Calu3 (cell line): ENCODE measurements at regions not wholly inside any gene's neighbourhood (a gene's known extent, or its start where the extent isn't known, plus 50 kb on each side); places are given as distances from the start of the nearest gene placed in this dataset.

ENCODE experiments used
- BruUV-seq: library from RNA; stranded (reverse); fragments of 400-500 nt; replicated peaks from 2 replicates; lab custom pipeline; 2021; lab: Mats Ljungman, UMichigan
- CTCF ChIA-PET: fragments of 300-600 bp; sonication (Branson Sonifier 250); formaldehyde crosslinking; loops from one replicate; lab custom pipeline; 2022; ENCODE audit warnings: antibody characterized with exemption; lab: Charles Lee
- DNase-seq: peaks from one replicate; pipeline ENCODE4 v3.0.0; 2022
- H3K27ac Mint-ChIP-seq: one replicate; pipeline ENCODE4 v1.8.0; 2022; ENCODE audit warnings: mixed read lengths; ENCODE audit not compliant: unreplicated experiment
- H3K27me3 Mint-ChIP-seq: one replicate; pipeline ENCODE4 v1.8.0; 2022; ENCODE audit warnings: mixed read lengths; ENCODE audit not compliant: unreplicated experiment
- H3K36me3 Mint-ChIP-seq: one replicate; pipeline ENCODE4 v1.8.0; 2022; ENCODE audit warnings: mild to moderate bottlenecking, moderate library complexity, mixed read lengths; ENCODE audit not compliant: insufficient read depth, unreplicated experiment
- H3K4me1 Mint-ChIP-seq: one replicate; pipeline ENCODE4 v1.8.0; 2022; ENCODE audit warnings: mild to moderate bottlenecking, low read depth, mixed read lengths; ENCODE audit not compliant: unreplicated experiment
- H3K4me3 Mint-ChIP-seq: one replicate; pipeline ENCODE4 v1.8.0; 2022; ENCODE audit warnings: mild to moderate bottlenecking, low read depth, moderate library complexity, mixed read lengths; ENCODE audit not compliant: unreplicated experiment
- H3K9me3 Mint-ChIP-seq: one replicate; pipeline ENCODE4 v1.8.0; 2022; ENCODE audit warnings: low read depth, mixed read lengths; ENCODE audit not compliant: unreplicated experiment
- CTCF ChIP-seq: fragments of 200-600 bp; IDR thresholded peaks from one replicate; pipeline ENCODE4 v1.8.0; 2022; ENCODE audit warnings: antibody characterized with exemption; ENCODE audit not compliant: unreplicated experiment
- intact Hi-C: fragments of 100-400 bp; cut with micrococcal nuclease; formaldehyde crosslinking; loops from one replicate; pipeline ENCODE4 v1.10.0; 2022; ENCODE audit not compliant: unreplicated experiment

- no TSS peak for BruUV-seq
- no peak for DNase-seq
- Mint-ChIP-seq H3K9me3 (no peaks in the 10 kb centered on the region), H3K27ac (no peak overlapping the region), H3K4me3 (no peak overlapping the region), H3K4me1 (no peaks in the 10 kb centered on the region), H3K27me3 (peaks cover 9% of the 10 kb centered on the region), H3K36me3 (no peaks in the 10 kb centered on the region)
- intact Hi-C loops = no loop called here
- CTCF ChIA-PET = no interaction called here
- no peak for TF ChIP-seq CTCF
Measured at GRCh38 chr3:181056136-181056732, 66.7 kb upstream of the DNAJC19 start.

GRCh38 chr3:181054538-181054937, 65.0 kb upstream of the DNAJC19 start:
- CTCF ChIA-PET = no interaction called here
- DNase-seq = no peak
- H3K27ac Mint-ChIP-seq = no peak overlapping the region

GRCh38 chr3:181052256-181052655, 62.7 kb upstream of the DNAJC19 start:
- intact Hi-C loops = no loop called here
- no TSS peak for BruUV-seq
- Mint-ChIP-seq H3K9me3 (no peaks in the 10 kb centered on the region), H3K27me3 (peaks cover 15% of the 10 kb centered on the region), H3K27ac (no peak overlapping the region), H3K4me1 (no peaks in the 10 kb centered on the region), H3K36me3 (no peaks in the 10 kb centered on the region), H3K4me3 (no peak overlapping the region)
- DNase-seq = no peak
- no peak for TF ChIP-seq CTCF
- CTCF ChIA-PET = no interaction called here

More at GRCh38 chr3:181054538-181054937, 65.0 kb upstream of the DNAJC19 start:
- H3K4me3 Mint-ChIP-seq = no peak overlapping the region
- no peaks in the 10 kb centered on the region for H3K9me3 Mint-ChIP-seq
- no TSS peak for BruUV-seq
- TF ChIP-seq CTCF = no peak
- intact Hi-C loops = no loop called here
- H3K27me3 Mint-ChIP-seq = peaks cover 15% of the 10 kb centered on the region
- no peaks in the 10 kb centered on the region for H3K36me3 Mint-ChIP-seq
- H3K4me1 Mint-ChIP-seq = no peaks in the 10 kb centered on the region

- Mint-ChIP-seq H3K36me3 (no peaks in the 10 kb centered on the region), H3K4me1 (no peaks in the 10 kb centered on the region), H3K27ac (no peak overlapping the region), H3K27me3 (peaks cover 17% of the 10 kb centered on the region), H3K4me3 (no peak overlapping the region), H3K9me3 (no peaks in the 10 kb centered on the region)
- CTCF ChIA-PET = no interaction called here
- DNase-seq = no peak
- TF ChIP-seq CTCF = no peak
- BruUV-seq = no TSS peak
- intact Hi-C loops = no loop called here
Measured at GRCh38 chr3:181050738-181051137, 61.2 kb upstream of the DNAJC19 start.
